NOMO-1 treated with DMSO at 0.1 percent for 48 hours (cell line): ENCODE measurements at regions not wholly inside any gene's neighbourhood (a gene's known extent, or its start where the extent isn't known, plus 50 kb on each side); places are given as distances from the start of the nearest gene placed in this dataset.
A peak's percentile ranks its signal among the peaks of the same experiment; 100 is the strongest.
"Not testable (repeated sequence)": the region's sequence is repeated elsewhere in the genome, so short reads cannot be mapped to it uniquely, and the experiment has no call there.

Source experiments
- DNase-seq: peaks from one replicate; lab custom pipeline; 2025; ENCODE audit not compliant: unreplicated experiment; lab: John Stamatoyannopoulos, UW

GRCh38 chr10:84012831-84013458, 126.4 kb upstream of the GHITM start:
- DNase-seq, result peak; percentile 7

- DNase-seq, result no peak
Measured at GRCh38 chr10:84015877-84016595, 123.3 kb upstream of the GHITM start.

DNA sequence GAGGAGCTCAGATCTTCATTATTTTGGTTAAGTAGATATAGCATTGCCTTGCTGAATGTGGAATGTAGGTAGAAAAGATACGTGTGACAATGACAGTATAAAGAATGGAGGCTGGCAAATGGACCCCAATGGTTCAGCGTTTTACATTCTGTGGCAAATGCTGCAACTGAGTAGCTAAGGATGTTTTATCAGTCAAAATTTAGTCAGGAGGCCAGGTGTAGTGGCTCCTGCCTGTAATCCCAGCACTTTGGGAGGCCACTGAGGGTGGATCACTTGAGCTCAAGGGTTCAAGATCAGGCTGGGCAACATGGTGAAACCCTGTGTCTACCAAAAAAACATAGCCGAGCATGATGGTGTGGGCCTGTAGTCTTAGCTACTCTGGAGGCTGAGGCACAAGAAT, 120.5 kb upstream of the GHITM start:
- DNase-seq, result no peak

DNA sequence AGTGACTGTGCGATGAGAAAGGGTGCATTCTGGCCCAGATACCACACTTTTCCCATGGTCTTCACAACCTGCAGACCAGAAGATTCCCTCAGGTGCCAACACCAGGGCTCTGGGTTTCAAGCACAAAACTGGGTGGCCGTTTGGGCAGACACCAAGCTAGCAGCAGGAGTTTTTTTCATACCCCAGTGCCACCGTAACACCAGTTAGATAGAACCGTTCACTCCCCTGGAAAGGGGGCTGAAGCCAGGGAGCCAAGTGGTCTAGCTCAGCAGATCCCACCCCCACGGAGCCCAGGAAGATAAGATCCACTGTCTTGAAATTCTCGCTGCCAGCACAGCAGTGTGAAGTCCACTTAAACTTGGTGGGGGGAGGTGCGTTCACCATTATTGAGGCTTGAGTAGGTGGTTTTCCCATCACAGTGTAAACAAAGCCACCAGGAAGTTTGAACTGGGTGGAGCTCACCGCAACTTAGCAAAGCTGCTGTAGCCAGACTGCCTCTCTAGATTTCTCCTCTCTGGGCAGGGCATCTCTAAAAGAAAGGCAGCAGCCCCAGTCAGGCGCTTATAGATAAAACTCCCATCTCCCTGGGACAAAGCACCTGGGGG, 119.4 kb upstream of the GHITM start:
- not testable (repeated sequence) for DNase-seq

- DNase-seq, result peak; percentile 14
Measured at GRCh38 chr10:84026821-84027257, 112.5 kb upstream of the GHITM start.

GRCh38 chr10:84029840-84030239, 109.5 kb upstream of the GHITM start:
- DNase-seq, result no peak

- no peak for DNase-seq
Measured at GRCh38 chr10:84038035-84038434, 101.3 kb upstream of the GHITM start.

DNA sequence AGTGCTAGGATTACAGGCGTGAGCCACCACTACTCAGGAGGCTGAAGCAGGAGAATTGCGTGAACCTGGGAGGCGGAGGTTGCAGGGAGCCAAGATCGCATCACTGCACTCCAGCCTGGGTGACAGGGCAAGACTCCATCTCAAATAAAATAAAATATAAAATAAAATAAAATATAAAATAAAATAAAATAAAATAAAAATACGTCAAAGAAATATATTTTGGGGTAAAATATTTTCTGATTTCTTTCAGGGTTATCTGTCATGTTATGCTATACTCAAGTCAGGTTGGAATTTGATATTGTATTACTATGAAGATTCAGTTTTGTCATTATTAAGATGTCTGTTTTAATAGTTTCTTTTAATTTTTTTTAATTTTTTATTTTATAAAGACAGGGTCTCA, 99.4 kb upstream of the GHITM start:
- DNase-seq, result no peak

- no peak for DNase-seq
Measured at GRCh38 chr10:84047258-84048010, 91.9 kb upstream of the GHITM start.

- DNase-seq, result no peak
Measured at GRCh38 chr10:84049645-84050011, 89.7 kb upstream of the GHITM start.

DNA sequence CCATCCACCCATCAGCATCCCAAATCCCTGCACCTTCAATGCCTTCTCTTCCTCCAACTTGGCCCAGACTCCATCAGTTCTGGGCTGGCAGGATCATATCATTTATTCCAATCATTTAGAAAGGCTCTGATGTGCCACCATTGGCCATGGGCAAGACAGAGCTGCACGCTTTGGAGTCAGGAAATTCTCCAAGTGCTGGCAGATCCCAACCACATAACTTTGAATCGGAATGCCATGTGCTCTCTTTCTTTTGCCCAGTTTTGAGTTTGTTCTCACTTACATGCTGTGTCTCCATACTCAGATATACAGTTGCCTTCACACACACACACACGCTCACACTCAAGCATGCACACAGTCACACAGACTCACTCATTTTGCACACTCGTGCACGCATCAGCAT, 85.7 kb upstream of the GHITM start:
- DNase-seq, result no peak

DNA sequence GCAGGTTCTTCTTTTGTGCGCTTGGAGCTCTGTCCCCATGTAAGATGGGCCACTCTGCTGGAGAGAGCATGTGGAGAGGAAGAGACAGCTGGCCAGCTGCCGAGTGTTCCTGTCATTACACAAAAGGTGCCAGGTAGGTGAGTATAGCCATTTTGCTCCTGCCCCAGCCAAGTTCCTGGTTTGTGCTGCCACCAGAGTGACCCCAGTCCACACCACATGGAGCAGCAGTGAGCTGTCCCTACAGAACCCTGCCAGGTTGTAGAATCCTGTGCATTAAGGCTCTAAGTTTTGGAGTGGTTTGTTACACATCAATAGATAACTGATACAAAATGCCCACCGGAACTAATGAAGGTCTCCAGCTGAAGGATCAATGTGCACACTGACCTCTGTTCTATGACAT, 84.6 kb upstream of the GHITM start:
- no peak for DNase-seq

- DNase-seq, result no peak
Measured at GRCh38 chr10:84059526-84059925, 79.8 kb upstream of the GHITM start.

GRCh38 chr10:84063440-84063839, 75.9 kb upstream of the GHITM start:
- DNase-seq, result no peak

- DNase-seq, result no peak
Measured at GRCh38 chr10:84065804-84066601, 73.3 kb upstream of the GHITM start.

- no peak for DNase-seq
Measured at GRCh38 chr10:84074521-84074920, 64.8 kb upstream of the GHITM start.

DNA sequence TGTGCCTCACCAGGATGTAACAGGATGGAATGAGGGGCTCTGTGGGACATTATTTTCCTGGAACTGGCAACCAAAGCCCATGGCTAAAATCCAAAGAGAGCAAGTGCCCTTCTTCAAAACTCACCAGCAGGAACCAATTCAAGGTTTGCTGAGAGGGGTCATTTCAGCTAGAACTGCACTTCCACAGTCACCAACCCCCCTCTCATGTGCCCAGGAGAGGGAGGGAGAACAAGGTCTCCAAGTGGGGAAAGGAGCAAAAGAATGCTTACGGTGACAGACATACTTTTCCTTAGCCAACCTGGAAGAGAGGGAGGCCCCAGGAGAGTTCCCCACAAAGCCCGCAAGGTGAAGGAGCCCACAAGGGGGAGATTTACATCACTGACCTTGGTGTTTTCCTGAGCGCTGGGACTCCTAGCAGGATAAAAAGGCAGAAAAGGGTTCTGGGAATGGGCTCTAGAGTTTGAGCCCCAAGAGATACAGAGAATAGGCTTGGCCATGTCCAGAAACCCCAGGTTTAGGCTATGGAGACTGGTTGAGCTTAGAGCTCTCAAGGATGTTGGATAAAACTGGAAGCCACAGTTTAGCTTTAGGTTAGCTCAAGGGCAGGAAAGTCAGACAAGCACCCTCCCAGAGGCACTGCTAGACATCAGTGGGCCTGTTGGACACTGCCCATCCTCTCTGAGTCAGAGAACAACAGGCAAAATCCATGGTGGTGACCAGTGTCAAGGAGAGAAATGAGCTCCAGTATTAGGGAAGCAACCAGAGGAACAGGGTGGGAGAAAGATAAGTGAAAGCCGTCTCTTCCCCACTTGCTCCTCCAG, 63.9 kb upstream of the GHITM start:
- DNase-seq, result no peak

DNA sequence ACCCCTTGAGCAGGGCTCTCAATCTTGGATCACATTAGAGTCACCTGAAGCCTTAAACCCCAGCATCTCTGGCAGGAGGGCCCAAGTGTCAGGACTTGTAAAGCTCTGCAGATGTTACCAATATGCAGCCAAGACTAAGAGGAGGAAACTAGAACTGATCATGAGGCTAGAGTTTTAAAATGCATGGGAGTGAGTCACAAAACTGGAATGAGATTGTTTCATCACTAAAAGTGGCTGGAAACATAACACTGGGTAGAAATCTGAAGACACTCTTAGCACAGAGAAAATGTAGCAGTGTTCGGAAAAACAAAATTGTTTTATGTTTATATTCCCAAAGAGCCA, 63.3 kb upstream of the GHITM start:
- no peak for DNase-seq

GRCh38 chr10:84076540-84077195, 62.6 kb upstream of the GHITM start:
- DNase-seq, result peak; percentile 14

DNA sequence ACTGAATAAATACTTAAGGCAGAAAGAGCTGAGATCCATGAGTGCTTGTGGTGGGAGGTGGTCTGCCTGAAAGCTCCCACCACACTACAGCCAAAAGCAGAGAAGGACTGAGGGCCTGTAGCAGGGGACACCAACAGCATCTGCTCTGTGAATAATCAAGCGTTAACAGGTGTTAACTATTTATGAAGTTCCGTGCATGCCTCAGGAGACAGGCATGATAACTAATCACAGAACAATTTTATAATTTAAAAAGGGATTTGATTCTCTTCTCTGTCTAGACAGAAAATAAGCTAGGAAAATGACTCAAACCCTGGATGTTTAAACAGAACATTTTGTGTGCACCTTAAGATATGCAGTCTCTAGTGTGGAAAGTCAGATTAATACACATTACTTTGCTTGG, 61.5 kb upstream of the GHITM start:
- DNase-seq, result no peak
